HG03521 (cell line): ENCODE measurements at regions not wholly inside any gene's neighbourhood (a gene's known extent, or its start where the extent isn't known, plus 50 kb on each side); places are given as distances from the start of the nearest gene placed in this dataset.

Experiments
- ATAC-seq: cut with Tn5 transposase; IDR thresholded peaks from one replicate; pipeline ENCODE4 v1.9.1; 2021; ENCODE audit warnings: mild to moderate bottlenecking, moderate library complexity; ENCODE audit not compliant: unreplicated experiment

GRCh38 chr2:211129798-211130197 is 573.4 kb downstream of the CPS1 start:
- no peak for ATAC-seq

GRCh38 chr2:211132046-211132445 is 575.6 kb downstream of the CPS1 start:
- no peak for ATAC-seq

DNA sequence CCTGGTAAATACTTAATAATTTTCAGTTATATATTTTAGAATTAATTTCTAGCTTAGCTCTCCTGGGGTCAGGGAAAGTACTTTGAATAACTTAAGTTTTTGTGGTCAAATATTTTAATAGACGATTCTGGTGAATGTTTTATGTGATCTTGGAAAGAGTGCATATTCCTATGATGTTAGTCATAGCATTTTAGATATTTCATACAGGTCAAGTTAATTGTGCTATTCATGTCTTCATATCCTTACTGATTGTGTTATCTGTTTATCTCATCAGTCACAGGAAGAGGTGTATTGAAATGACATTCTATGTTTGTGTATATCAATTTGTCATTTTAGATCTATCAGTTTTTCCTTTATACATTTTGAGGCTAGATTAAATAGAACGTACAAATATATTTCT is 576.2 kb downstream of the CPS1 start:
- ATAC-seq = no peak

GRCh38 chr2:211133766-211134165 is 577.4 kb downstream of the CPS1 start:
- ATAC-seq = no peak

- no peak for ATAC-seq
Measured at GRCh38 chr2:211138551-211138950, 582.2 kb downstream of the CPS1 start.

DNA sequence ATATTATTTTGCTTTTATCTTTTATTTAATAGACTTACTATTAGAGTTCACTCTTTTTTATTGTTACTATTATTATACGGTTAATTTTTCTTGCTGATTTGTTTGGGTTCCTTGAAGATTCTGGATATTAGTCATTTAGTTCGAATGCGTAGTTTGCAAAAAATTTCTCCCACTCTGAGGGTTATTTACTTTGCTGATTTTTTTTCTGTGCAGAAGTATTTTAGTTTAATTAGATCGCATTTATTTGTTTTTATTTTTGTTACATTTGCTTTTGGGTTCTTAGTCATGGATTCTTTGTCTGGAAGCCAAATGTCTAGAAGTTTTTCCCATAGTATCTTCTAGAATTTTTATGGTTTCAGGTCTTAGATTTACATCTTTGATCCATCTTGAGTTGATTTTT is 585.2 kb downstream of the CPS1 start:
- ATAC-seq = no peak

GRCh38 chr2:211144078-211144477 is 587.7 kb downstream of the CPS1 start:
- no peak for ATAC-seq

GRCh38 chr2:211144974-211145665 is 588.7 kb downstream of the CPS1 start:
- no peak for ATAC-seq

- no peak for ATAC-seq
Measured at GRCh38 chr2:211149731-211150130, 593.3 kb downstream of the CPS1 start.

DNA sequence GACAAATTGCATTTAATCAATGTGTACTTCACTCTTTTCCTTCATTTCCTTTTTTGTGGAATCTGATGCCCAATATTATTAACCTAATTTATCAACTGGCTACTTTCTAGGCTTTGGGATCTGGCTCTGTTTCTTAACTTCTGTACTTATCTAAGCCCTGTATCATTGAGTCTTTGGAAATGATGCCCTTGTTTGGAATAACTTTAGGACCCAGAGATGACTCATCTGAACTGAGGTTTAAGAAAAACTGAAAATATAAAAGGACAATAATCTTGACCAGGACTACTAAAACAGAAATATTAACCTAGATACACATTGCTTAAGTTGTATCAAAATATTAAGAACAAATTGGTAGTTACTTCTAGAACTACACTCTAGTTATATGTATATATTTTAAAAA is 600.8 kb downstream of the CPS1 start:
- ATAC-seq = no peak

GRCh38 chr2:211157856-211158463 is 601.6 kb downstream of the CPS1 start:
- ATAC-seq = peak; percentile 99

GRCh38 chr2:211159972-211160371 is 603.6 kb downstream of the CPS1 start:
- no peak for ATAC-seq

GRCh38 chr2:211161236-211161635 is 604.8 kb downstream of the CPS1 start:
- ATAC-seq = no peak

DNA sequence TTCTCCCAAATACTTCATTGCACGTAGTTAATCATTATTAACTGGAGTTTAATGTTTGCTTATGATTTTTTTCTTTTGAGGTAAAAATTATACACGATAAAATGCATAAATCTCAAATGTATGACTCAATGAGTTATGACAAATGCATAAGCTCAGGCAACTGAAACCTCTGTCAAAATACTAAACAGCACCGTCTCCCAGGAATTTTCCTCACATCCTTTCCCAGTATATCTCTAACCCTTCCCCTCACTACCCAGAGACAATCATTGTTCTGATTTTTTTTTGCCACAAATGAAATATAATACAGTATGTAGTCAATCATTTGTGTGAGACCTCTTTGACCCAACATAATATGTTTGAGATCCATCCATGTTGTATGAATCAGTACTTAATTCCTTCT is 606.5 kb downstream of the CPS1 start:
- no peak for ATAC-seq

GRCh38 chr2:211170843-211171242 is 614.4 kb downstream of the CPS1 start:
- no peak for ATAC-seq

GRCh38 chr2:211174021-211174420 is 617.6 kb downstream of the CPS1 start:
- ATAC-seq = no peak

DNA sequence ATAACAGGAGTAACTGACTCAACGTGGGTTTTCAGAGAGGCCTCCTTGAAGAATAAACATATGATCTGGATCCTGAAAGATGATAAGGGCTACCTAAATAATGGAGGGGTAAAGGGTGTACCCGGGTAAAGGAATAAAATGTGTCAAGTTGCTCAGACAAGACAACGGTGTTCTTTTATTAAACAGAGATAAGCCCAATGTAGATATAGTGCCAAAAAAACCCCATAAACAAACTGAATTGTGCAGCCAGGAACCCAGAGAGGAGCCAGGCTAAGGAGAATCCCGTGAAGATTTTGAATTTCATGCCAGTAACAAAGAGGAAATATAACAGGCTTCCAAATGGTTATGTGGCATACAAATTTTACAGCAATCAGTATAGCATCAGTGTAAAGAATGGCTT is 618.2 kb downstream of the CPS1 start:
- ATAC-seq = no peak

GRCh38 chr2:211175956-211176355 is 619.6 kb downstream of the CPS1 start:
- ATAC-seq = no peak

GRCh38 chr2:211176514-211177141 is 620.2 kb downstream of the CPS1 start:
- no peak for ATAC-seq

DNA sequence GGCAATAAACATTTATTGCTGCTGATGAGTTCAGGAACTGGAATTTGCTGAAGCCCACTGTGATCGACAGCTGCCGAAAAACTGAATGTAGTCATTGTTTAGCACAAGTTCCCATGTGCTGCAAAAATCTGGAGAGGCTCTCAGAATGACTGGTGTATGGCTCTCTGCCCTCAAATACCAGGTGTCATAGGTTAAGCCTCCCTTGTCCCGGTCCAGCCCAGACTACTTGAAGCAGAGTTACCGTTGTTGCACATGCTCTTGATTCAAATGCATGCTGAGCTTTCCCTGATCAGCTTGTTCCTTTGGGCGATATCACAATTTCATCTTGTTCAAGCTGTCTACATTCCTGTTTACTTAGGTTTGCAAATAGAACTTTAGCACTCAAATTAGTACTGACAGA is 625.2 kb downstream of the CPS1 start:
- no peak for ATAC-seq

DNA sequence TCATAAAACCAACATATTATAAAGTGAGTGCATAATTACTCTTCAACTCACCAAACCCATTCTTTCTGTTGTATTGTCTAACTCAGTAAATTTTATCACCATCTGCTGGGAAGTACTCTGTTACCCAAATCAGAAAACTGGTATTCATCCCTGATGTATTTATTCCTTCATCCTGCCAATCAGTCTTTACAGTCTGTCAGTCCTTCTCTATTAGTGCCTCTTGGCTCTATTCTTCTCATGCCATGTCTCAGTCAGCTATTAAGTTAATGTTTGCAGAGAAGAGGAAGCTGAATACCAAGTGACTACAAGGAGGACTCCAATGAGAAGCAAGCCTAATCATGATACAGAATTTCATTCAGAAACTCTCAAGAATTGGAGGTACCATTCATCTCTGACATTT is 631.2 kb downstream of the CPS1 start:
- ATAC-seq = no peak

DNA sequence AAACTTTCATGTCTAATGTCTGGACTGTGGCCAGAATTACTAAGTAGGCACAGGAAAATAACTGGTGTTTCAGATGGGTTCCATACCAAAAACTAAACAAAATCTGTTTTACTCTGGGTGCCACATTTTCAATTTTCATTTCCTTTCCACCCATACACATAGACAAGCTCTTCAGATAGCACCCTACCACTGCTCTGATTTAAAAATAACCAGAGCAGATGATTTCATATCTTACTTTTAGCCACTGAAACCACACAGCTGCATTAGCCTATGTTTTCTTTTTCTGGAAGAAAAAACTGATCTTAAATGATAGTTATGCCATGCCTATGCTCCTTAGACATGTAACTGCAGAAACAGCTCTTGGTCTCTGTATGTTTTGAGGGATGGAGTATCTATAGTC is 647.6 kb downstream of the CPS1 start:
- ATAC-seq = peak; percentile 64
